ENCODE measurements at regions not wholly inside any gene's neighbourhood (a gene's known extent, or its start where the extent isn't known, plus 50 kb on each side); places are given as distances from the start of the nearest gene placed in this dataset.

- TF ChIP-seq EZH2 (IDR thresholded peaks at IDR 0.05; ENCODE audit: insufficient read depth, poor library complexity, severe bottlenecking), result no peak
- no peak for TF ChIP-seq EZH2phosphoT487 (IDR thresholded peaks at IDR 0.05; ENCODE audit: insufficient read depth, low read depth)
These were observed 212.2 kb downstream of the BUD13 start for GRCh38 chr11:116560589-116560988.

Data from GM23248 (cell line).